Astrocyte (in vitro differentiated cells and primary cell): ENCODE measurements at regions not wholly inside any gene's neighbourhood (a gene's known extent, or its start where the extent isn't known, plus 50 kb on each side); places are given as distances from the start of the nearest gene placed in this dataset.

Experiments used
- DNase-seq: peaks from one replicate; pipeline ENCODE4 v3.0.0-alpha.2; 2010; ENCODE audit warnings: low read depth
- FAIRE-seq: peaks from 2 replicates; lab custom pipeline; 2011; peaks lifted over from hg19 to GRCh38; lab: Jason Lieb, UNC
- H2AFZ ChIP-seq: 2 replicates; pipeline ENCODE4 v1.6.0; 2012; ENCODE audit warnings: low read depth, low read length, inconsistent platforms
- H3K27ac ChIP-seq: 2 replicates; pipeline ENCODE4 v1.5.1; 2011; ENCODE audit warnings: low read depth, low read length, inconsistent platforms
- H3K27me3 ChIP-seq: 2 replicates; pipeline ENCODE4 v1.6.0; 2011; ENCODE audit warnings: low read length, inconsistent platforms; ENCODE audit not compliant: insufficient read depth
- H3K36me3 ChIP-seq: 2 replicates; pipeline ENCODE4 v1.5.1; 2011; ENCODE audit warnings: low read length, inconsistent platforms; ENCODE audit not compliant: insufficient read depth
- H3K4me1 ChIP-seq: 2 replicates; pipeline ENCODE4 v1.5.1; 2011; ENCODE audit warnings: low read length, inconsistent platforms; ENCODE audit not compliant: insufficient read depth
- H3K4me2 ChIP-seq: 2 replicates; pipeline ENCODE4 v1.6.0; 2012; ENCODE audit warnings: low read length, inconsistent platforms
- H3K4me3 ChIP-seq: 2 replicates; pipeline ENCODE4 v1.5.1; 2011; ENCODE audit warnings: low read depth, mild to moderate bottlenecking, low read length, inconsistent platforms; ENCODE audit not compliant: insufficient read depth
- H3K79me2 ChIP-seq: 2 replicates; pipeline ENCODE4 v1.6.0; 2012; ENCODE audit warnings: mild to moderate bottlenecking, low read length, inconsistent platforms; ENCODE audit not compliant: insufficient read depth
- H3K9ac ChIP-seq: 2 replicates; pipeline ENCODE4 v1.6.0; 2012; ENCODE audit warnings: mild to moderate bottlenecking, low read length, inconsistent platforms
- H3K9me3 ChIP-seq: 2 replicates; pipeline ENCODE4 v1.5.1; 2012; ENCODE audit warnings: low read depth, mild to moderate bottlenecking, low read length, inconsistent platforms; ENCODE audit not compliant: insufficient read depth
- H4K20me1 ChIP-seq: 2 replicates; pipeline ENCODE4 v1.6.0; 2012; ENCODE audit warnings: low read length, inconsistent platforms; ENCODE audit not compliant: insufficient read depth
- H3K27ac Mint-ChIP-seq: one replicate; pipeline ENCODE4 v1.8.0; 2021; ENCODE audit warnings: mild to moderate bottlenecking, mixed read lengths; ENCODE audit not compliant: unreplicated experiment
- H3K27me3 Mint-ChIP-seq: one replicate; pipeline ENCODE4 v1.8.0; 2021; ENCODE audit warnings: low read depth, mixed read lengths; ENCODE audit not compliant: unreplicated experiment
- H3K36me3 Mint-ChIP-seq: one replicate; pipeline ENCODE4 v1.8.0; 2021; ENCODE audit warnings: low read depth, mixed read lengths; ENCODE audit not compliant: unreplicated experiment
- H3K4me1 Mint-ChIP-seq: one replicate; pipeline ENCODE4 v1.8.0; 2021; ENCODE audit warnings: low read depth, mixed read lengths; ENCODE audit not compliant: unreplicated experiment
- H3K4me3 Mint-ChIP-seq: one replicate; pipeline ENCODE4 v1.8.0; 2021; ENCODE audit warnings: mild to moderate bottlenecking, moderate library complexity, mixed read lengths; ENCODE audit not compliant: unreplicated experiment
- H3K9me3 Mint-ChIP-seq: one replicate; pipeline ENCODE4 v1.8.0; 2021; ENCODE audit warnings: mild to moderate bottlenecking, mixed read lengths; ENCODE audit not compliant: unreplicated experiment
- EZH2 ChIP-seq: IDR thresholded peaks from 2 replicates; pipeline ENCODE4 v1.6.1; 2012; ENCODE audit warnings: mild to moderate bottlenecking, low read length, inconsistent platforms; ENCODE audit not compliant: insufficient read depth
- TF ChIP-seq, protein P1 (sequence below): IDR thresholded peaks from 2 replicates; pipeline ENCODE4 v1.5.1; 2011; ENCODE audit warnings: low read depth, mild to moderate bottlenecking, inconsistent platforms, low read length, moderate library complexity; ENCODE audit not compliant: insufficient read depth

DNA sequence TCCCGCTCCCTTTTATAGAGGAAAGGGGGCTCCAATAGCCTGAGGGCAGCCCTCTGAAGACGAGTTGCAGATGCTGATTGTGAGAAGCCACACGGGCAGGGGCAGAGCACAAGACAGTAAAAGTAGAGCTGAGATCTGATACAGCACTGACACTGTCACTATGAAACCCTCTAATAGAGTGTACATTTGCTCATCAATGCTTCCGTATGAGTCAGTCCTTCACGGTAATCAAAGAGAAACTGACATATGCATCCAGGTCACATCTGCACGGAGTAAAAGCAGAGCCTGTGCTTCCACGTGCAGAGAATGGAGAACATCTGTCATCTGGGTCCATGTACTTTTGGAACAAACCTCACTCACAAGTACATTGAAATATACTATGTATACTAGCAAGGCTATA is 60.6 kb upstream of the TMEM215 start:
- Mint-ChIP-seq H3K27me3 (peaks cover 2% of the 10 kb centered on the region), H3K4me3 (no peak overlapping the region), H3K9me3 (no peaks in the 10 kb centered on the region), H3K36me3 (no peaks in the 10 kb centered on the region), H3K27ac (no peak overlapping the region), H3K4me1 (peaks cover 14% of the 10 kb centered on the region)
- Histone ChIP-seq H3K36me3 (no peaks in the 10 kb centered on the region), H3K9me3 (no peaks in the 10 kb centered on the region), H3K27ac (no peak overlapping the region), H3K4me1 (no peaks in the 10 kb centered on the region), H3K9ac (no peak overlapping the region), H2AFZ (no peak overlapping the region), H3K4me3 (no peak overlapping the region), H3K4me2 (no peak overlapping the region), H4K20me1 (no peaks in the 10 kb centered on the region), H3K27me3 (peaks cover 7% of the 10 kb centered on the region), H3K79me2 (no peaks in the 10 kb centered on the region)
- TF ChIP-seq, protein P1, sequence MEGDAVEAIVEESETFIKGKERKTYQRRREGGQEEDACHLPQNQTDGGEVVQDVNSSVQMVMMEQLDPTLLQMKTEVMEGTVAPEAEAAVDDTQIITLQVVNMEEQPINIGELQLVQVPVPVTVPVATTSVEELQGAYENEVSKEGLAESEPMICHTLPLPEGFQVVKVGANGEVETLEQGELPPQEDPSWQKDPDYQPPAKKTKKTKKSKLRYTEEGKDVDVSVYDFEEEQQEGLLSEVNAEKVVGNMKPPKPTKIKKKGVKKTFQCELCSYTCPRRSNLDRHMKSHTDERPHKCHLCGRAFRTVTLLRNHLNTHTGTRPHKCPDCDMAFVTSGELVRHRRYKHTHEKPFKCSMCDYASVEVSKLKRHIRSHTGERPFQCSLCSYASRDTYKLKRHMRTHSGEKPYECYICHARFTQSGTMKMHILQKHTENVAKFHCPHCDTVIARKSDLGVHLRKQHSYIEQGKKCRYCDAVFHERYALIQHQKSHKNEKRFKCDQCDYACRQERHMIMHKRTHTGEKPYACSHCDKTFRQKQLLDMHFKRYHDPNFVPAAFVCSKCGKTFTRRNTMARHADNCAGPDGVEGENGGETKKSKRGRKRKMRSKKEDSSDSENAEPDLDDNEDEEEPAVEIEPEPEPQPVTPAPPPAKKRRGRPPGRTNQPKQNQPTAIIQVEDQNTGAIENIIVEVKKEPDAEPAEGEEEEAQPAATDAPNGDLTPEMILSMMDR: no peak
- TF ChIP-seq EZH2: no peak
- FAIRE-seq (no peak), DNase-seq (no peak)

DNA sequence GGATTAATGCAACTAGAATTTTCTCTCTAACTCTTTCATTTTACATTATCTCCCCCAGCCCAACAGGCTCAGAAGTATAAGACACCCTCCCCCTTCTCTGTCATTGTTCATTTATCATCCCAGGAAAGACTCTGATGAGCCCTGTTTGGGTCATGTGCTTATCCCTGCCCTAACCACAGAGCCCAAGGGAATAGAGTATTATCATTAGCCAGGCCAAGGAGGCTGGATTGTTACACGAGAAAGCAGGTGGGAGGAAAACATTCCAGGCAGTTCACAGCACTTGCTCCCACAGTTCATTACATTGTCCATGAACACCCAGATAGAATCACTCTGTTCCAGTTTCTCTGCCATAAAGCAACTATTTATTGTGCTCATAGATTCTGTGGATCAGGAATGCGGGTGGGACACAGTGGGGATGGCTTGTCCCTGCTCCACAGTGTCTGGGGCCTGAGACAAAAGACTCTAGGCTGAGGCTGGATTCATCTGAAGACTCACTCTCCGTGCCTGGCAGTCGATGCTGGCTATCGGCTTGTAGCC is 59.5 kb upstream of the TMEM215 start:
- Histone ChIP-seq H4K20me1 (no peaks in the 10 kb centered on the region), H3K36me3 (no peaks in the 10 kb centered on the region), H3K4me3 (no peak overlapping the region), H3K27ac (no peak overlapping the region), H2AFZ (peak overlapping the region; percentile 34), H3K27me3 (peaks cover 7% of the 10 kb centered on the region), H3K9ac (no peak overlapping the region), H3K79me2 (no peaks in the 10 kb centered on the region), H3K4me1 (no peaks in the 10 kb centered on the region), H3K9me3 (no peaks in the 10 kb centered on the region), H3K4me2 (no peak overlapping the region)
- Mint-ChIP-seq H3K9me3 (peaks cover 8% of the 10 kb centered on the region), H3K4me1 (peaks cover 14% of the 10 kb centered on the region), H3K27me3 (no peaks in the 10 kb centered on the region), H3K4me3 (no peak overlapping the region), H3K36me3 (no peaks in the 10 kb centered on the region), H3K27ac (no peak overlapping the region)
- TF ChIP-seq EZH2: no peak
- TF ChIP-seq, protein P1: no peak
- DNase-seq: peak; percentile 42
- no peak for FAIRE-seq

DNA sequence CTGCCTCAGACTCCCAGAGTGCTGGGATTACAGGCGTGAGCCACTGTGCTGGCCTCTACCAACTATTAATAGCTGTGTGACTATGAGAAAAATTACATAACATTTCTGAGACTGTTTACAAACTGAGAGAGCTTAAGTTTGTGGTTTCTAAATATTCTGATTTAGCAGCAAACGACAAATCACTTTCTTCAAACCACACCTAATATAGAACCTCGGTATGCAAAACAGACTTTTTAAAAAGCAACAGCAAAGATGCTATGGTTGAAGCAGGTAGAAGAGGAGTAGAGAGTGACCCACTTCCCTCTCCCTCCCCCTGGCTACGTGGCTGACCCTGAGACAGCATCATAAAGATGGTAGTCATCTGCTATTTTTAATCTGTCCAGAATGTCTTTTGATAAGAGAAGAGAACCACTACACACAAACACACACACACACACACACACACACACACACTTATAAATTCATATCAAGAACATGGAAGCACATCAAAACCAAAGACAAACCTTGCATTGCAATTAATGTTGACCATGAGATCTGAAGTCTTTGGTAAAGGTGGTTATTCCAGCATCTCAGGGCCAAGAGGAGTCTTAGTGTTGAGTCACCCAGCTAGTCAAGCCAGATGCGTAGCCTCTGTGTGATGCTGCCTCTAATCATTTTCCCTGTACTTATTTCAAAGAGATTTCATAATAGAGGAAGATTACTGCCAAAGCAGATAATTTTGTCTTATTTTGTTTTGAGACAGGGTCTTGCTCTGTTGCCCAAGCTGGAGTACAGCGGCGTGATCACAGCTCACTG is 58.1 kb upstream of the TMEM215 start:
- no peak overlapping the region for H3K27ac ChIP-seq
- Mint-ChIP-seq H3K27ac (no peak overlapping the region), H3K9me3 (peaks cover 10% of the 10 kb centered on the region), H3K4me3 (no peak overlapping the region), H3K27me3 (no peaks in the 10 kb centered on the region), H3K36me3 (no peaks in the 10 kb centered on the region), H3K4me1 (peaks cover 14% of the 10 kb centered on the region)
- H3K36me3 ChIP-seq: no peaks in the 10 kb centered on the region
- H3K9me3 ChIP-seq: no peaks in the 10 kb centered on the region
- H3K9ac ChIP-seq: no peak overlapping the region
- no peak overlapping the region for H2AFZ ChIP-seq
- H3K79me2 ChIP-seq: no peaks in the 10 kb centered on the region
- H3K27me3 ChIP-seq: peaks cover 7% of the 10 kb centered on the region
- TF ChIP-seq, protein P1: no peak
- no peak for TF ChIP-seq EZH2
- FAIRE-seq (no peak), DNase-seq (peak; percentile 59)
- H3K4me3 ChIP-seq: no peak overlapping the region
- H3K4me2 ChIP-seq: no peak overlapping the region
- H4K20me1 ChIP-seq: no peaks in the 10 kb centered on the region
- H3K4me1 ChIP-seq: no peaks in the 10 kb centered on the region
